HEK293 (cell line): ENCODE measurements at regions not wholly inside any gene's neighbourhood (a gene's known extent, or its start where the extent isn't known, plus 50 kb on each side); places are given as distances from the start of the nearest gene placed in this dataset.

Experiments
- CTCF ChIA-PET: fragments of 350-600 bp; formaldehyde crosslinking; extraction: SDS; loops from one replicate; lab custom pipeline; 2021; ENCODE audit warnings: antibody characterized with exemption; lab: Yijun Ruan, JAX
- POLR2A ChIA-PET: fragments of 300-600 bp; formaldehyde crosslinking; extraction: SDS; loops from one replicate; lab custom pipeline; 2020; ENCODE audit warnings: antibody characterized with exemption, inconsistent platforms; lab: Yijun Ruan, JAX
- H3K27ac ChIP-seq: fragments of 200-500 bp; sonication (Bioruptor generic); 2 replicates; pipeline ENCODE4 v1.5.1; 2014; ENCODE audit warnings: low read depth, low read length, control low read depth, inconsistent platforms; ENCODE audit errors: extremely low read depth
- H3K36me3 ChIP-seq, 2 experiments: fragments of 200-500 bp in 1 of 2; sonication (Bioruptor generic) in 1 of 2; 1 replicate in 1 of 2; 2 replicates in 1 of 2; pipeline ENCODE4 v1.5.1; 2014 to 2017; ENCODE audit warnings: inconsistent platforms in 2 of 2, low read length in 2 of 2; ENCODE audit not compliant: control insufficient read depth in 2 of 2, insufficient read depth in 1 of 2
- H3K4me1 ChIP-seq: fragments of 200-500 bp; sonication (Bioruptor generic); 2 replicates; pipeline ENCODE4 v1.5.1; 2014; ENCODE audit warnings: mild to moderate bottlenecking, low read length, inconsistent platforms; ENCODE audit not compliant: control insufficient read depth, insufficient read depth
- H3K4me3 ChIP-seq: 2 replicates; pipeline ENCODE4 v1.5.1; 2011; ENCODE audit warnings: low read depth, mild to moderate bottlenecking, control low read depth, low read length, moderate library complexity
- H3K9me3 ChIP-seq: fragments of 200-500 bp; sonication (Bioruptor generic); 2 replicates; pipeline ENCODE4 v1.5.1; 2014; ENCODE audit warnings: low read depth, low read length, inconsistent platforms; ENCODE audit not compliant: control insufficient read depth, insufficient read depth
- BCL6B ChIP-seq: fragments of 450-650 bp; formaldehyde crosslinking; IDR thresholded peaks from 2 replicates; pipeline ENCODE4 v1.5.1; 2017; ENCODE audit warnings: missing biosample characterization, missing genetic modification characterization
- EGR2 ChIP-seq: fragments of 450-650 bp; formaldehyde crosslinking; IDR thresholded peaks from 2 replicates; pipeline ENCODE4 v1.5.1; 2016; ENCODE audit warnings: low read depth, missing biosample characterization, missing genetic modification characterization
- HOXC10 ChIP-seq: sonication (generic); formaldehyde crosslinking; IDR thresholded peaks from 2 replicates; pipeline ENCODE4 v1.8.1; 2023; ENCODE audit warnings: mild to moderate bottlenecking, missing genetic modification reagents
- IKZF3 ChIP-seq: fragments of 450-650 bp; IDR thresholded peaks from 2 replicates; pipeline ENCODE4 v1.5.0; 2018; ENCODE audit warnings: missing biosample characterization, mild to moderate bottlenecking, missing genetic modification characterization, moderate library complexity
- PRDM1 ChIP-seq: fragments of 450-650 bp; formaldehyde crosslinking; IDR thresholded peaks from 2 replicates; pipeline ENCODE4; 2016; ENCODE audit warnings: missing biosample characterization, missing genetic modification characterization
- SP7 ChIP-seq: fragments of 450-650 bp; formaldehyde crosslinking; IDR thresholded peaks from 2 replicates; pipeline ENCODE4 v1.5.1; 2016; ENCODE audit warnings: missing biosample characterization, missing genetic modification characterization
- ZBTB21 ChIP-seq: fragments of 450-650 bp; formaldehyde crosslinking; IDR thresholded peaks from 2 replicates; pipeline ENCODE4 v1.5.1; 2017; ENCODE audit warnings: missing biosample characterization, missing genetic modification characterization
- ZFHX2 ChIP-seq: fragments of 450-650 bp; formaldehyde crosslinking; conservative IDR thresholded peaks from 2 replicates; pipeline ENCODE4 v1.5.1; 2016; ENCODE audit warnings: missing biosample characterization, missing genetic modification characterization
- ZFP3 ChIP-seq: fragments of 450-650 bp; formaldehyde crosslinking; IDR thresholded peaks from 2 replicates; pipeline ENCODE4 v1.5.1; 2016; ENCODE audit warnings: low read depth, missing biosample characterization, missing genetic modification characterization
- ZNF10 ChIP-seq: fragments of 450-650 bp; formaldehyde crosslinking; IDR thresholded peaks from 2 replicates; pipeline ENCODE4 v1.5.1; 2017; ENCODE audit warnings: missing biosample characterization, missing genetic modification characterization
- ZNF18 ChIP-seq: fragments of 450-650 bp; formaldehyde crosslinking; IDR thresholded peaks from 2 replicates; pipeline ENCODE4 v1.5.1; 2016; ENCODE audit warnings: missing biosample characterization, missing genetic modification characterization
- ZNF335 ChIP-seq: fragments of 450-650 bp; formaldehyde crosslinking; conservative IDR thresholded peaks from 2 replicates; pipeline ENCODE4 v1.5.1; 2016; ENCODE audit warnings: missing biosample characterization, missing genetic modification characterization
- ZNF354C ChIP-seq: fragments of 450-650 bp; formaldehyde crosslinking; IDR thresholded peaks from 2 replicates; pipeline ENCODE4 v1.5.1; 2016; ENCODE audit warnings: missing biosample characterization, missing genetic modification characterization, low read depth, borderline replicate concordance
- ZNF529 ChIP-seq: fragments of 450-650 bp; formaldehyde crosslinking; IDR thresholded peaks from 2 replicates; pipeline ENCODE4 v1.5.1; 2017; ENCODE audit warnings: missing genetic modification characterization, missing biosample characterization; ENCODE audit not compliant: insufficient replicate concordance
- ZNF548 ChIP-seq: fragments of 450-650 bp; formaldehyde crosslinking; IDR thresholded peaks from 2 replicates; pipeline ENCODE4 v1.5.1; 2016; ENCODE audit warnings: missing biosample characterization, missing genetic modification characterization
- ZNF549 ChIP-seq: fragments of 450-650 bp; IDR thresholded peaks from 2 replicates; pipeline ENCODE4 v1.5.1; 2018; ENCODE audit warnings: missing biosample characterization, missing genetic modification characterization, mild to moderate bottlenecking, inconsistent platforms, moderate library complexity
- ZSCAN5A ChIP-seq: fragments of 450-650 bp; formaldehyde crosslinking; IDR thresholded peaks from 2 replicates; pipeline ENCODE4 v1.5.1; 2016; ENCODE audit warnings: missing biosample characterization, missing genetic modification characterization
- TF ChIP-seq, protein P1 (sequence below): fragments of 450-650 bp; formaldehyde crosslinking; IDR thresholded peaks from 2 replicates; pipeline ENCODE4 v1.5.1; 2016; ENCODE audit warnings: missing biosample characterization, missing genetic modification characterization
- TF ChIP-seq, protein P2 (sequence below): sonication (generic); formaldehyde crosslinking; IDR thresholded peaks from 2 replicates; pipeline ENCODE4 v1.8.1; 2022; ENCODE audit warnings: mild to moderate bottlenecking, moderate library complexity, missing genetic modification reagents
- TF ChIP-seq, protein P3 (sequence below): fragments of 450-650 bp; formaldehyde crosslinking; IDR thresholded peaks from 2 replicates; pipeline ENCODE4 v1.5.1; 2016; ENCODE audit warnings: missing biosample characterization, missing genetic modification characterization

- TF ChIP-seq ZNF18 = no peak
Observed at GRCh38 chr16:82470016-82470415, 156.8 kb upstream of the CDH13 start (continued).

DNA sequence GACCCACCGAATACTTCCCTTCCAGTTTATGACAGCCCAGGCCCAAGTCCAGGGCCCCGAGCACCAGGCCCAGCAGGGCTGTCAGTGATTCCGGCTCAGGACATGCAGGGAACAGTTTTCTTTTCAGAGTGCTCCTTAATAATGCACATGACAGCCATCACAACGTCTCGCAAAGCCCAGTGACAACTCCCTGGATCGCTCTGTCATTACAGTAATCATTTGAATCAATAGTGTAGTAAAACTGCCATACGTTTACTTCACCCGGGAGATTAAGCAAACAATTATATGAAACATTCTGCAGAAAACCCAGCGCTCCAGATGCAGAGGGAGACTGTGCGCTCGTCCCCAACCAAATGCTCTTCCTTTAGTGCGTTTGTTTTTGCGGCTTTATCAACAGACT lies 162.6 kb upstream of the CDH13 start:
- H3K9me3 ChIP-seq = no peaks in the 10 kb centered on the region
- H3K27ac ChIP-seq = no peak overlapping the region
- no peak overlapping the region for H3K4me3 ChIP-seq
- CTCF ChIA-PET = no interaction called here
- POLR2A ChIA-PET = no interaction called here
- H3K4me1 ChIP-seq = no peaks in the 10 kb centered on the region
- no peaks in the 10 kb centered on the region for H3K36me3 ChIP-seq
- TF ChIP-seq, protein P1, sequence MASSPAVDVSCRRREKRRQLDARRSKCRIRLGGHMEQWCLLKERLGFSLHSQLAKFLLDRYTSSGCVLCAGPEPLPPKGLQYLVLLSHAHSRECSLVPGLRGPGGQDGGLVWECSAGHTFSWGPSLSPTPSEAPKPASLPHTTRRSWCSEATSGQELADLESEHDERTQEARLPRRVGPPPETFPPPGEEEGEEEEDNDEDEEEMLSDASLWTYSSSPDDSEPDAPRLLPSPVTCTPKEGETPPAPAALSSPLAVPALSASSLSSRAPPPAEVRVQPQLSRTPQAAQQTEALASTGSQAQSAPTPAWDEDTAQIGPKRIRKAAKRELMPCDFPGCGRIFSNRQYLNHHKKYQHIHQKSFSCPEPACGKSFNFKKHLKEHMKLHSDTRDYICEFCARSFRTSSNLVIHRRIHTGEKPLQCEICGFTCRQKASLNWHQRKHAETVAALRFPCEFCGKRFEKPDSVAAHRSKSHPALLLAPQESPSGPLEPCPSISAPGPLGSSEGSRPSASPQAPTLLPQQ (tag by site-specific recombination) = no peak
- no peak for TF ChIP-seq ZNF335 (tag by site-specific recombination)
- no peak for TF ChIP-seq IKZF3 (tag by site-specific recombination)
- no peak for TF ChIP-seq BCL6B (tag by site-specific recombination)
- TF ChIP-seq ZNF10 (tag by site-specific recombination) = no peak
- no peak for TF ChIP-seq SP7 (tag by site-specific recombination)
- TF ChIP-seq ZNF549 (tag by site-specific recombination) = no peak
- TF ChIP-seq ZNF354C = no peak
- no peak for TF ChIP-seq ZFP3 (tag by site-specific recombination)
- TF ChIP-seq ZNF548 (tag by site-specific recombination) = no peak
- no peak for TF ChIP-seq HOXC10 (CRISPR knock-in tag)
- TF ChIP-seq ZBTB21 (tag by site-specific recombination) = no peak
- TF ChIP-seq EGR2 (tag by site-specific recombination) = no peak
- TF ChIP-seq ZNF529 (tag by site-specific recombination) = no peak
- no peak for TF ChIP-seq ZSCAN5A
- no peak for TF ChIP-seq PRDM1
- no peak for TF ChIP-seq ZFHX2
- TF ChIP-seq, protein P2, sequence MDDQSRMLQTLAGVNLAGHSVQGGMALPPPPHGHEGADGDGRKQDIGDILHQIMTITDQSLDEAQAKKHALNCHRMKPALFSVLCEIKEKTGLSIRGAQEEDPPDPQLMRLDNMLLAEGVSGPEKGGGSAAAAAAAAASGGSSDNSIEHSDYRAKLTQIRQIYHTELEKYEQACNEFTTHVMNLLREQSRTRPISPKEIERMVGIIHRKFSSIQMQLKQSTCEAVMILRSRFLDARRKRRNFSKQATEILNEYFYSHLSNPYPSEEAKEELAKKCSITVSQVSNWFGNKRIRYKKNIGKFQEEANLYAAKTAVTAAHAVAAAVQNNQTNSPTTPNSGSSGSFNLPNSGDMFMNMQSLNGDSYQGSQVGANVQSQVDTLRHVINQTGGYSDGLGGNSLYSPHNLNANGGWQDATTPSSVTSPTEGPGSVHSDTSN (CRISPR knock-in tag) = no peak
- TF ChIP-seq, protein P3, sequence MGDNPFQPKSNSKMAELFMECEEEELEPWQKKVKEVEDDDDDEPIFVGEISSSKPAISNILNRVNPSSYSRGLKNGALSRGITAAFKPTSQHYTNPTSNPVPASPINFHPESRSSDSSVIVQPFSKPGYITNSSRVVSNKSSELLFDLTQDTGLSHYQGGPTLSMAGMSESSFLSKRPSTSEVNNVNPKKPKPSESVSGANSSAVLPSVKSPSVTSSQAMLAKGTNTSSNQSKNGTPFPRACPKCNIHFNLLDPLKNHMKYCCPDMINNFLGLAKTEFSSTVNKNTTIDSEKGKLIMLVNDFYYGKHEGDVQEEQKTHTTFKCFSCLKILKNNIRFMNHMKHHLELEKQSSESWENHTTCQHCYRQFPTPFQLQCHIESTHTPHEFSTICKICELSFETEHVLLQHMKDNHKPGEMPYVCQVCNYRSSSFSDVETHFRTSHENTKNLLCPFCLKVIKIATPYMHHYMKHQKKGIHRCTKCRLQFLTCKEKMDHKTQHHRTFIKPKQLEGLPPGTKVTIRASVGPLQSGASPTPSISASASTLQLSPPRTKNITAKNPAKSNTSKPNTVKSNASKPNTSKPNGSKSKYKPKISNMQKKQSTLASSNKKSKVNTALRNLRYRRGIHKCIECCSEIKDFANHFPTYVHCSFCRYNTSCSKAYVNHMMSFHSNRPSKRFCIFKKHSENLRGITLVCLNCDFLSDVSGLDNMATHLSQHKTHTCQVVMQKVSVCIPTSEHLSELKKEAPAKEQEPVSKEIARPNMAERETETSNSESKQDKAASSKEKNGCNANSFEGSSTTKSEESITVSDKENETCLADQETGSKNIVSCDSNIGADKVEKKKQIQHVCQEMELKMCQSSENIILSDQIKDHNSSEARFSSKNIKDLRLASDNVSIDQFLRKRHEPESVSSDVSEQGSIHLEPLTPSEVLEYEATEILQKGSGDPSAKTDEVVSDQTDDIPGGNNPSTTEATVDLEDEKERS (tag by site-specific recombination) = no peak
- TF ChIP-seq, all 188 proteins: peak for 0
